ENCODE measurements at regions not wholly inside any gene's neighbourhood (a gene's known extent, or its start where the extent isn't known, plus 50 kb on each side); places are given as distances from the start of the nearest gene placed in this dataset.

DNA sequence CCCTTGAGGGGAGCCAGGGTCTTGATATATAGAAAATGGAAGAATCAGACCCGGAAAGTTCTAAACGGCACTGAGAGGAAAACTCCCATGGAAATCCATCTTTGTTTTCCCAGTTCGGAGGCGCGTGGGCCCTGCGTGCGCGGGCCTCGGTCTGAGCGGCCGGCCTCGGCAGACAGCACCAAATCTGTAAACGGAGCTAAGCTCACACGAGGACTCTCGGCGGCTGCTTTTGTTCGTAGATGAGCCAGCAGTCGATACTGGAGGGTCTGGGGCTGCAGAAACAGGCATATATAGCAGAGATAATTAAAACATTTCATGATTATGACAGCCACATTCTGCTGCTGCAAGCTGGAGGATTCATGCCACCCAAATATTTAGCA lies 68.5 kb upstream of the PPARA start:
- Histone ChIP-seq H3F3A (ENCODE audit: low read depth) (no peaks in the 10 kb centered on the region), H3K36me3 (no peaks in the 10 kb centered on the region), H4K20me1 (ENCODE audit: low read depth) (no peaks in the 10 kb centered on the region), H3K4me1 (no peaks in the 10 kb centered on the region), H3K9me3 (ENCODE audit: low read depth) (no peaks in the 10 kb centered on the region), H3K79me2 (ENCODE audit: low read depth) (no peaks in the 10 kb centered on the region), H3K27ac (no peak overlapping the region), H2AFZ (replicated peaks) (peak overlapping the region; percentile 87), H3K4me2 (no peak overlapping the region), H3K4me3 (no peak overlapping the region), H3K27me3 (peaks cover 15% of the 10 kb centered on the region), H3K9ac (no peak overlapping the region)
- no peak overlapping the region for H3K4me3 Mint-ChIP-seq
- peak overlapping the region; percentile 81 for H3K27ac Mint-ChIP-seq
- peak; percentile 26 for DNase-seq (ENCODE audit: low spot score)
- no peaks in the 10 kb centered on the region for H3K36me3 Mint-ChIP-seq
- TF ChIP-seq EZH2 (IDR thresholded peaks at IDR 0.05) (no peak), EZH2phosphoT487 (IDR thresholded peaks at IDR 0.05) (no peak)
- TF ChIP-seq, protein P1, sequence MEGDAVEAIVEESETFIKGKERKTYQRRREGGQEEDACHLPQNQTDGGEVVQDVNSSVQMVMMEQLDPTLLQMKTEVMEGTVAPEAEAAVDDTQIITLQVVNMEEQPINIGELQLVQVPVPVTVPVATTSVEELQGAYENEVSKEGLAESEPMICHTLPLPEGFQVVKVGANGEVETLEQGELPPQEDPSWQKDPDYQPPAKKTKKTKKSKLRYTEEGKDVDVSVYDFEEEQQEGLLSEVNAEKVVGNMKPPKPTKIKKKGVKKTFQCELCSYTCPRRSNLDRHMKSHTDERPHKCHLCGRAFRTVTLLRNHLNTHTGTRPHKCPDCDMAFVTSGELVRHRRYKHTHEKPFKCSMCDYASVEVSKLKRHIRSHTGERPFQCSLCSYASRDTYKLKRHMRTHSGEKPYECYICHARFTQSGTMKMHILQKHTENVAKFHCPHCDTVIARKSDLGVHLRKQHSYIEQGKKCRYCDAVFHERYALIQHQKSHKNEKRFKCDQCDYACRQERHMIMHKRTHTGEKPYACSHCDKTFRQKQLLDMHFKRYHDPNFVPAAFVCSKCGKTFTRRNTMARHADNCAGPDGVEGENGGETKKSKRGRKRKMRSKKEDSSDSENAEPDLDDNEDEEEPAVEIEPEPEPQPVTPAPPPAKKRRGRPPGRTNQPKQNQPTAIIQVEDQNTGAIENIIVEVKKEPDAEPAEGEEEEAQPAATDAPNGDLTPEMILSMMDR (IDR thresholded peaks at IDR 0.05): no peak
- peaks cover 2% of the 10 kb centered on the region for H3K27me3 Mint-ChIP-seq (ENCODE audit: insufficient read depth, low read depth)
- H3K4me1 Mint-ChIP-seq: no peaks in the 10 kb centered on the region
- H3K9me3 Mint-ChIP-seq: no peaks in the 10 kb centered on the region

DNA sequence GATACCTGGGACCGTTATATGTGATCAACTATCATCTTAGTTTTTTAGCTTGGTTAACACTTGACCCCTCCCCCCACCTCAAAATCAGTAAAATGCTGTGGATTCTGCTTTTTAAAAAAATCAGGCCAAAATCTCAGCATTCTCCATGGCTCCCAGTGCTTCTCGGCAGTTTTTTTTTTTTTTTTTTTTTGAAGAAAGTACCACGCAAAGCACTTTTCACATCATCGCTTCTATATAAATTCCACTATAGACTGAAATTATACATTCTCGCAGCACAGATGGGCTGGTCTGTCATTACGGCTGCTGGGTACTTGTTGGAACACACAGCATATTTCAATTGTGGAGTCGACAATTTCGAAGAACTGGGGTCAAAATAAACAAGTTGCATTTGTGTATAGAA lies 67.7 kb upstream of the PPARA start:
- no peaks in the 10 kb centered on the region for H3K79me2 ChIP-seq (ENCODE audit: low read depth)
- Mint-ChIP-seq H3K4me1 (no peaks in the 10 kb centered on the region), H3K27ac (no peak overlapping the region), H3K27me3 (ENCODE audit: insufficient read depth, low read depth) (peaks cover 2% of the 10 kb centered on the region), H3K9me3 (no peaks in the 10 kb centered on the region), H3K36me3 (no peaks in the 10 kb centered on the region), H3K4me3 (no peak overlapping the region)
- no peak overlapping the region for H3K27ac ChIP-seq
- H3K27me3 ChIP-seq: peaks cover 7% of the 10 kb centered on the region
- H4K20me1 ChIP-seq (ENCODE audit: low read depth): no peaks in the 10 kb centered on the region
- TF ChIP-seq, protein P1 (IDR thresholded peaks at IDR 0.05): no peak
- TF ChIP-seq EZH2 (IDR thresholded peaks at IDR 0.05): no peak
- no peak for TF ChIP-seq EZH2phosphoT487 (IDR thresholded peaks at IDR 0.05)
- H3F3A ChIP-seq (ENCODE audit: low read depth): no peaks in the 10 kb centered on the region
- H3K4me1 ChIP-seq: peaks cover 2% of the 10 kb centered on the region
- H2AFZ ChIP-seq (replicated peaks): no peak overlapping the region
- no peak overlapping the region for H3K4me2 ChIP-seq
- no peak overlapping the region for H3K4me3 ChIP-seq
- no peak overlapping the region for H3K9ac ChIP-seq
- no peak for DNase-seq (ENCODE audit: low spot score)
- H3K9me3 ChIP-seq (ENCODE audit: low read depth): no peaks in the 10 kb centered on the region
- no peaks in the 10 kb centered on the region for H3K36me3 ChIP-seq

DNA sequence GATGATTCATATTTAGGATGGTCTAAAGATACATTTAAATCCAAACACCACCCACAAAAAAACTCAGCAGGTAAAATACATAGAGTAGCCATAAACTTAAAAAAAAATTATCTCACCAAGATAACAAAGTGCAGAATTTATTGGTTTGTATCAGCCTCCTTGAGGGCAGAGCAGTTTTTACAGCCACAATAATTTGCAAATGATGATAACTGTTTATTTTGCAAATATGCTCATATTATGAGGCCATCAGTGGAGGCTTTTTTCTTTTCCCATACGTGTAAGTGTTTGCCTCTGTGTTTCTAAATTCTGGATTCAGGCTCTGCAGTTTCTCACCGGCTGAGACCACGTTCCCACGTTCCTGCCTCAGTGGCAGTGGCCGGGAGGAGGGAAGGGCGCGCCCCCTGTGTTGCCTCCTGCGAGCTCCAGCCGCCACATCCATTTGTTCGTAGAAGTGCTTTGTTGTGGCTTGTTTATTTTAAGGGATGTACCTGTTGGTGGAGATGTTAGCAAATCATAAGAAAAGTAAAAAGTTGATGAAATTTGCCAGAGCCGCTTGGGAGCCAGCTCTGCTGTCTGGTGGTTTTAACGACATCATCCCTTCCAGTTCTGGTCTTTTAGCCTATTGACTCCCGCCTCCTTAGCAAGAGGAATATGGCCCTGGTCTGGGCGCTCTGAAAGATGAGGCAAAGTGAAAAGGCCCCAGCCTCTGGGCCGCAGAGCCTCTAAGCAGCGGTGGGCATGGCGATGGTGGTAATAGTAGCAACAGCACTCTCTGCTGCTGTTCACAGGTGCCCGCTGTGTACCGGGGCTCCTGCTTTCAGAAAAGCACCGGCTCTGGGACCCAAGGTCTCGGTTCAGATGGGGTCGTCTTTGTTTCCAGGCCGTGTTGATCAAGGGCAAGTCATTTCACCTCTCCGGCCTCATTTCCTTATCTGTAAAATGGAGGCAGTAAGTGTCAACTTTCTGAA lies 66.7 kb upstream of the PPARA start:
- Histone ChIP-seq H3K27me3 (no peaks in the 10 kb centered on the region), H3K4me1 (peaks cover 6% of the 10 kb centered on the region), H3K79me2 (ENCODE audit: low read depth) (no peaks in the 10 kb centered on the region), H4K20me1 (ENCODE audit: low read depth) (no peaks in the 10 kb centered on the region), H3K4me3 (no peak overlapping the region), H3K9me3 (ENCODE audit: low read depth) (no peaks in the 10 kb centered on the region), H3K4me2 (no peak overlapping the region), H3F3A (ENCODE audit: low read depth) (no peaks in the 10 kb centered on the region), H3K36me3 (no peaks in the 10 kb centered on the region), H3K9ac (no peak overlapping the region), H3K27ac (no peak overlapping the region), H2AFZ (replicated peaks) (no peak overlapping the region)
- TF ChIP-seq EZH2phosphoT487 (IDR thresholded peaks at IDR 0.05) (no peak), EZH2 (IDR thresholded peaks at IDR 0.05) (no peak)
- TF ChIP-seq, protein P1 (IDR thresholded peaks at IDR 0.05): no peak
- Mint-ChIP-seq H3K4me3 (no peak overlapping the region), H3K36me3 (no peaks in the 10 kb centered on the region), H3K27ac (no peak overlapping the region), H3K4me1 (peaks cover 5% of the 10 kb centered on the region), H3K27me3 (ENCODE audit: insufficient read depth, low read depth) (peaks cover 6% of the 10 kb centered on the region), H3K9me3 (no peaks in the 10 kb centered on the region)
- DNase-seq (ENCODE audit: low spot score): no peak
